HepG2 (cell line): ENCODE measurements at regions not wholly inside any gene's neighbourhood (a gene's known extent, or its start where the extent isn't known, plus 50 kb on each side); places are given as distances from the start of the nearest gene placed in this dataset.

ENCODE experiments used
- ARID5B ChIP-seq: IDR thresholded peaks from 2 replicates; pipeline ENCODE4 v1.4.0; 2020; ENCODE audit warnings: mild to moderate bottlenecking, missing genetic modification reagents
- CTCF ChIP-seq: sonication (generic); formaldehyde crosslinking; IDR thresholded peaks from 2 replicates; pipeline ENCODE4 v1.5.0; 2020; ENCODE audit warnings: mild to moderate bottlenecking, missing genetic modification reagents, moderate library complexity
- FOXA1 ChIP-seq, 2 experiments: fragments of 450-650 bp in 1 of 2; sonication (generic) in 1 of 2; formaldehyde crosslinking in 1 of 2; IDR thresholded peaks; 2 replicates each; pipeline versions ENCODE4 v1.4.0 to v1.6.1; 2016 to 2020; ENCODE audit warnings: missing genetic modification reagents in 1 of 2
- FOXK2 ChIP-seq: fragments of 450-650 bp; IDR thresholded peaks from 2 replicates; pipeline ENCODE4 v1.6.1; 2016
- MEF2D ChIP-seq: sonication (generic); formaldehyde crosslinking; IDR thresholded peaks from 2 replicates; pipeline ENCODE4 v1.5.1; 2020; ENCODE audit warnings: mild to moderate bottlenecking, missing genetic modification reagents
- MXI1 ChIP-seq: IDR thresholded peaks from 3 replicates; pipeline ENCODE4 v1.6.1; 2012; ENCODE audit warnings: low read depth, low read length, inconsistent platforms, borderline replicate concordance
- POLR2A ChIP-seq, 2 experiments: IDR thresholded peaks; 2 replicates each; pipeline ENCODE4 v1.6.1; 2011; ENCODE audit warnings: low read depth in 2 of 2, low read length in 2 of 2, mild to moderate bottlenecking in 1 of 2, moderate library complexity in 1 of 2; ENCODE audit not compliant: insufficient read depth in 1 of 2
- POLR2AphosphoS2 ChIP-seq: IDR thresholded peaks from 2 replicates; pipeline ENCODE4 v1.6.1; 2011; ENCODE audit warnings: low read depth, low read length, improper control_type of control experiment
- POLR2AphosphoS5 ChIP-seq: IDR thresholded peaks from 2 replicates; pipeline ENCODE4 v1.6.1; 2012; ENCODE audit warnings: low read depth, low read length
- SP2 ChIP-seq: sonication (generic); formaldehyde crosslinking; IDR thresholded peaks from 2 replicates; pipeline ENCODE4 v1.5.1; 2020; ENCODE audit warnings: mild to moderate bottlenecking, missing genetic modification reagents
- TCF7 ChIP-seq: sonication (generic); IDR thresholded peaks from 2 replicates; pipeline ENCODE4 v1.6.1; 2016; ENCODE audit warnings: antibody characterized with exemption, low read depth
- ZNF460 ChIP-seq: sonication (generic); formaldehyde crosslinking; IDR thresholded peaks from 2 replicates; pipeline ENCODE4 v1.5.1; 2020; ENCODE audit warnings: missing genetic modification reagents, mild to moderate bottlenecking, borderline replicate concordance

GRCh38 chr4:24689212-24689611 lies 104.9 kb upstream of the DHX15 start:
- TF ChIP-seq POLR2AphosphoS5 = no peak
- TF ChIP-seq TCF7 = no peak
- no peak for TF ChIP-seq FOXK2
- TF ChIP-seq FOXA1 (IDR thresholded peaks at IDR 0.05) = no peak
- TF ChIP-seq FOXA1 (CRISPR knock-in tag; IDR thresholded peaks at IDR 0.05) = no peak
- no peak for TF ChIP-seq ARID5B
- TF ChIP-seq MXI1 = no peak
- TF ChIP-seq POLR2A (IDR thresholded peaks at IDR 0.05; ENCODE audit: insufficient read depth in 1 of 2, low read depth in 2 of 2, low read length in 2 of 2) = no peak
- TF ChIP-seq POLR2AphosphoS2 = no peak
- no peak for TF ChIP-seq MEF2D (CRISPR knock-in tag)
- no peak for TF ChIP-seq SP2 (CRISPR knock-in tag)
- no peak for TF ChIP-seq ZNF460 (CRISPR knock-in tag)
- TF ChIP-seq CTCF (CRISPR knock-in tag) = no peak
